CD4-positive, alpha-beta T cell treated with Interleukin-15 for 1 hour (primary cell): ENCODE measurements at regions not wholly inside any gene's neighbourhood (a gene's known extent, or its start where the extent isn't known, plus 50 kb on each side); places are given as distances from the start of the nearest gene placed in this dataset.
"Not testable (repeated sequence)": the region's sequence is repeated elsewhere in the genome, so short reads cannot be mapped to it uniquely, and the experiment has no call there.

Experiments
- DNase-seq: peaks from one replicate; pipeline ENCODE4 v3.0.0-alpha.2; 2020

DNA sequence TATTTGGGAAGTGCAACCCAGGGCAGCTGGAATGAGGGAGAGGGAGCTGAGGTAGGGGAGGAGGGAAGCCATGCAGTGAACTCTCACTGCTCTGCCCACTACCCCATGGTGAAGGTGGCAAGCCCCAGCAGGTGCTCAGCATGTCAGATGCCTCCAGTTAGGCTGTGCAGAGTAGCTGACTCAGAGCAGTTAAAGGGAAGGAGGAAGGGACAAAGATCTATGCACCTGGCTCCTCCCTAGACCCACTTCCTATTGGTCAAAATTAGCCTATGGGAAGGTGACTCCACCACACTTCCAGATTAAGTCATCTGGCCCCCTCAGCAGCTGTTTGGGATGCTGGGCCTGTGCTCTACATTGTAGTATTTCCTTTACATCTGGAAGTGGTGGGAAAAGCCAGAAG, 125.7 kb upstream of the MTPN start:
- no peak for DNase-seq

DNA sequence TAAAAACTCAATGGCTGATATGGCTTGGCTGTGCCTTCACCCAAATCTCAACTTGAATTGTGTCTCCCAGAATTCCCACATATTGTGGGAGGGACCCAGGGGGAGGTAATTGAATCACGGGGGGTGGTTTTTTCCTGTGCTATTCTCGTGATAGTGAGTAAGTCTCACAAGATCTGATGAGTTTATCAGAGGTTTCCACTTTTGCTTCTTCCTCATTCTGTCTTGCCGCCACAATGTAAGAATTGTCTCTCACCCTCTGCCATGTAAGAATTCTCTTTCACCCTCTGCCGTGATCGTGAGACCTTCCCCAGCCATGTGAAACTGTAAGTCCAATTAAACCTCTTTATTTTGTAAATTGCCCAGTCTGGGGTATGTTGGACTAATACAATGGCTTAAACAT, 115.6 kb upstream of the MTPN start:
- not testable (repeated sequence) for DNase-seq

DNA sequence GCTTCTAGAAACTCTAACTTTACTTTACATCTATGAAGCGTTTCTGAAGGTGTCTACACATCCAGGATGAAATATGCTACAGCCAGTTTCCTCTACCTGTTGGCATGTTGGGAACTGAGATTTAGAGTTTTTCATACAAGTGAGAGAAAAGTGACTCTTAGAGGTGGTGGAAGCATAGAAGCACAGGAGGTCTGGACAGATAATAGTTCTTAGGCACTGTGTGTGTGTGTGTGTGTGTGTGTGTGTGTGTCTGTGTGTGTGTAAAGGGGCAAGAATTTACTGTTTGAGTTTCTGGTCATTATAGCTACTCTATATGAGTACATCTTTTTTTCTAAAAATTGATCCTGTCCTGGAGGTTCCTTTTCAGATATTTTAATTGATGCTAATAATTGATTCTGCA, 110.7 kb upstream of the MTPN start:
- no peak for DNase-seq

DNA sequence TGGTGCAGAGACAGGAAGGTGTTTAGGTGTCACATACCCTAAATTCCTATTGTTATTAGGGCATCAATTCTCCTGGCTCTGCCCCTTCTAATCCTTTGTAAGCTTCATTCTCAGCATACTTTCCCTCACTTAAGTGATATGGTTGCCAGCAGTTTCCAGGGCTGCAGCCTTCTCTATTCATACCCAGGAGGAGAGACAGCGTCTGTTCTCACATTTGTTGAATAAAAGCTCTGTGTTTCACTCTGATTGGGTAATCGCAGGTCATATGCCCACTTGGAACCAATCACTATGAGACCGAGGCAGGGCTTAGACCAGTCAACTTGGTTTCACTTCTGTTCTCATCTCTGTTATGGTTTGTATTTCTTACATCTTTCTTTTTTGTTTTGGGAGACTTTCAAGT, 109.6 kb upstream of the MTPN start:
- peak; percentile 25 for DNase-seq

DNA sequence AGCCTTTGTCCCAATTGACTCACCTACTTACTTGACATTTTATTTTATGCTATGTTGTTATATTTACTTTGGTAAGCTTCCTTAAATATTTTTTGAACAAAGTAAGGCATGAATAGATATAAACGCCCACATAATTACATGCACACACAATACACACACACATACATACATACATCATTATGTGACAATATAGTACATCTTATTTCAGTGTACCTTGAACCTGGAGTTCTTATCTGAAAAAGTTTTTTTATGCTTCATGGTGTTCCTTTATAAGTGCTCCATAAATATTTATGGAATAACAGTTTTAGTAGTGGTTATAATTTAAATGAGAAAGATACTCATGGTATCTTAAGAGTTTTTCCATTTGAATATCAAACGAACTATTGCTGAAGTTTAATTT, 102.8 kb upstream of the MTPN start:
- DNase-seq = no peak

DNA sequence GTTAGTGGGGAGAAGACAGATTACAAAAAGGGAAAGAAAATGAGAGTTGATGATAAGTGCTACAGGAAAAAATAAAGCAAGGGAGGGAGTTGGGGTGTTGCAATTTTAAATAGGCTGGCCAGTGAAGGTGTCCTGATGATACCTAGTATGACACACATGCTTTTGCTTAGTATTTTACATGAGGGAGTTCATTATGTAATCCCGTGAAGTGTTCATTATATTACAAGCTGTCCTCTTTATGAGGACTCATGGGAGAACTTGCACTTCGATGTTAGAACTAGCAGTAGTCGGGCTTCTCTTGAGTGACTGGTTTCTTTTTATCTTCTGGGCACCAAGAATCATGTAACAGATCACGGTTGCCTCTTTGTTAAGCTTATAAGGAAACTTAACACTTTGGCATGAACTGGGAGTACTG, 102.3 kb upstream of the MTPN start:
- DNase-seq = no peak

DNA sequence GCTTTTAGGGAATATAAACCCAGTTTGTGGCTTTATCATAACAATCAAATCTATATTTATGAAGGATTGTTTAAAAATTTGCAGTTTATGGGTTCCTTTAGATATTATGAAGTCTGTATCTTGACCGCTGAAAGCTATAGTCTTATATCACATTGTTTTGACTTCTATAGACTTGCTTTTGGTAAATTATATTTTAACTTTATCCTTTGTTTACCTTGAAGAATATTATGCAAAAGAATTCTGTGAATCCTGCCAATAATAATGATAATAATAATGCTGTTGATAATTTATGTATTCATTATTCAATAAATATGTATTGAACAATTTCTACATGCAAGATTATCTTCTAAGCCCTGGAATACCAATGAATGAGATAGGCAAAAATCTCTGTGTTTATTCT, 101.9 kb upstream of the MTPN start:
- no peak for DNase-seq

DNA sequence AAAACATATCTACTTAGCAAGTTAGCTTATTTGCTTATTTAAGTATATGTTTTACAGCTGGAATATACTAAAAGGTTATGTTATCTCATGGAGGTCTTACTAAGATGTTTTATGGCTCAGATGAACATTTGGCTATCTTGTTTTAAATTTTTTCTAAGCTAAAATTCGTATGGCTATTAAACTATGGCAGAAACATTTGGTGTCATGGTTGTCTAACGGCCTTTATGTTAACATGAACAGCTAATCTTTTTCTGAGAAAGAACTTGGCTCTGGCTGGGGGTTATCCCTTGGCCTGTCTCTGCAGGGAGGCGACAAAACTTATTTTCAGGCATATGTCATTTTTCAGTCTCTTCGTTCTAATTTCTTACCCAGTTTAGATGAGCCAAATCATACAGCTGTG, 101.5 kb upstream of the MTPN start:
- no peak for DNase-seq

DNA sequence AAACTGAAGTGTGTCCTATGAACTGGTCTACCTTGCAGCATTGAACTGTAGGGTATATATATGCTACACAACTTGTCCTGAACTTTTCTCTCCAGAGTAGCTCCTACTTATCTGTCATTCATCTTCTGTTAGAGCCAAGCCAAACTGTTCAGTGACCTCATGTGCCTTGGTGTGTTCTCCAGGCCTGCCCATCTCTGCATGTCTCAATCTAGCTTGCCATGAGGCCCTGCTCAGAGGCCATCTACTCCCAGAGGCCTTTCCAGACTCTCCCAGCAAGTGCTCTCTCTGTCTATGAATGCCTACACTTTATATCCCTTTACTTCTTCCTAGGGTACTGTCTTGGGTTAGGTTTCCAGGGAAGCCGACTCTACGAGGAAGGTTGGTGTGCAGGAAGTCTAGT, 99.8 kb upstream of the MTPN start:
- DNase-seq = no peak

DNA sequence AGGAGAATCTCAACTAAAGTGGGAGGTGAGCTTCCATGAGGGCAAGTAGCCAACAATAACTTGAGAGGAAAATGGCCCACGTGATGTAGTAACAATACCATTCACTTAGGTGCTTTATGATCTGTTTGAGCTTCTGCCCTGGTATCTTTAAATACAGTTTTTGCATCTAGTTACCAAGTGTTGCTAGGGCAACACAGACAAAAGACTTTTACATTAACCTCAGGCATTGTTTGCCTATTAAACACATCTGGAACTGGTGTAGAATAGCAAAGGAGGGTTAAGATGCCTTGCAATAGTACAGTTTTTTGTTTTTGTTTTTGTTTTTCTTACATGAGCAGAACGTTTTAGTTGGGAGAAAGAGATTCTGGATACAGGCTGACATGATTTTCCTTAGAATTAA, 97.7 kb upstream of the MTPN start:
- DNase-seq = no peak

DNA sequence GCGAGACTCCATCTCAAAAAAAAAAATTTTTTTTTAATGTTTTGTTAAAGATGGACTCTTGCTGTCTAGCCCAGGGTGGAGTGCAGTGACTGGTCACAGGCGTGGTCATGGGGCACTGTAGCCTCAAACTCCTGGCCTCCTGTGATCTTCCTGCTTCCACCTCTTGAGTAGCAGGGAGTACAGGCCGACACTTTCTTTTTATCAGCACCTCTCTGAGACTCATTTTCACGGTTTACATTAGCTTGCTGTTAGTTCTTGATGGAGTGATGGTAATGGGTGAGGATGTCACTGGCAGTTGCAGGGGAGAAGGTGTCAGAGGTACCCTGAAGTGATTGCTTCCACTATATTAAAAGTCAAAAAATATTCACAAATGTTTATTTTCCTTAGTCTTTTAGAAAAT, 95.3 kb upstream of the MTPN start:
- DNase-seq = no peak

DNA sequence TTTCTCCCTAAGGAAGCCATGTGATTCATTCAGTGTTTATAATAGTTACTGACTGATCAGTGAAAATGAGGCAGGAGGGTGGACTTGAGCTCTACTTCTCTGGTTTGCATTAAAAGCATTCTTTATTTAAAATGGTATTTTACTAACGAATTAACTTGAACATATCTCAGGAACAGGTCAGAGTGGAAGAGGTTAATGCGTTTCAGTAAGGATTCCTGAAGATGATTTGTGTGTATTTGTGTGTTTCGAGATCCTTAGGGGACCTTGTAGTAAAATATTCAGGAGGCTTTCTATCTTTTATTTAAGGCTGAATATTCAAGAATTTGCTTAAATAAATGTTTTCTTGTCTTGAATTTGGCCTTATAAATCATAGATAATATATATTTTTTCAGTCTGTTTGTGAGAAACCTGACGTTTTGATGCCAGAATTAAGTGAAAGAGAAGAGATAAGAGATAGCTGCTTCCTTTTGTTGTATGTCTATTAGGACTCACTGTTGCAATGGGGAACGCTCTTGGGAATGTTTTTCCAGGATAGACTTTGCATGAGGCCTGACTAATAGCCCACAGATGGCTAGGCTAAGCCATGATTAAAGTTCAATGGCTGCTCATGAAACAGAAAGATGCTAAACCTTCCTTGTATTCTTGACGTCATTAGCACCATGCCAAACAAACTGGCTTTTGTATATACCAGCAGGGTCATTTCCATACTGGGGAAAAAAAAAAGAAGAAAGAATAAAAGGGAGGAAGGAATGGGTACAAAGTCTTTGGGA, 93.8 kb upstream of the MTPN start:
- no peak for DNase-seq

DNA sequence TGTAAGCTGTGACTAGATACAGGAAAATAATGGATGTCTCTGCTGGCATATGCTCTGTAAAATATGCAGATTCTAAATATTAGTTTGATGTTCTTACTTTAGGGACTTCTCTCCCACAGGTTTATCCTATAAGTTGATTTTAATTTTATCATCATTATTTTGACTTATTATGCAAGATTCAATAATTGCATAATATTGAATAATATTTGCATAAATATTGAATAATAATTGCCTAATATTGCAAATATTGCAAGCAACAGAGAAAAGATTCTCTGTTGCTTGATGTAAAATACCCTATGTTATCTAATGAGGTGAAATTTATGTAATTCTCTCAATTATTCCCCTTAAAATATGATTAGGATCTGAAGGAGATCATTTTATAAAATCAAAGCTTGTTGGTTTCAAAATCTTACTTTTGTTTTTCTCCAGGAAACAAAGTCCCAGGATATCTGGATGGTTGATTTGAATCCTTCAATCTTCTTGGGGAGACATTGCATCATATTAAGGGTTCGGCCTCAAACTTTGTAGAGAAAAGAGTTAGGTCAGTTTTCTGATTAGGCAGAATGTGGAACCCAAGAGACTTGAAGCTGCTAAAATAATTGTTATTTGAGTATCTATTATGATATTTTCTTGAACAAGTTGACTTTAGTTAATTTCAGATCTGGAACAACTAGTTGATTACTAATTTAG, 92.8 kb upstream of the MTPN start:
- no peak for DNase-seq

DNA sequence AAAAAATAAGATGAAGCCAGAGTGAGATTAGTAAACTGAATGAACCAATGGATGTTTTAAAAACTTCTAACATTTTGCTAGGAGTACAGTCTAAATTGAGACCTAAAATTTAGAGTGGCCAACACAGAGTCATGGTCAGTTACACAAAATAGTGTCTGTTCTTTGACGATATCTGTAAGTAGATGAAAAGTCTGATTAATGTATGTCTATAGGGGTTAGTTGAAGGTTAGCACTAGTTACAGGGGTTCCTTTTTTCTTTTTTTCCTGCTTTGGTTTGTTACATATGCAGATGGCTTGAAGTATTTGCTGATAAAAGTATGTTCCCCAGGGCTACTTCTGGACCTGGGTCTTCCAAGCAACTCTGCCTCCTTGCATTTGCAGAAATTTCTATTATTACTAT, 90.1 kb upstream of the MTPN start:
- DNase-seq = no peak

DNA sequence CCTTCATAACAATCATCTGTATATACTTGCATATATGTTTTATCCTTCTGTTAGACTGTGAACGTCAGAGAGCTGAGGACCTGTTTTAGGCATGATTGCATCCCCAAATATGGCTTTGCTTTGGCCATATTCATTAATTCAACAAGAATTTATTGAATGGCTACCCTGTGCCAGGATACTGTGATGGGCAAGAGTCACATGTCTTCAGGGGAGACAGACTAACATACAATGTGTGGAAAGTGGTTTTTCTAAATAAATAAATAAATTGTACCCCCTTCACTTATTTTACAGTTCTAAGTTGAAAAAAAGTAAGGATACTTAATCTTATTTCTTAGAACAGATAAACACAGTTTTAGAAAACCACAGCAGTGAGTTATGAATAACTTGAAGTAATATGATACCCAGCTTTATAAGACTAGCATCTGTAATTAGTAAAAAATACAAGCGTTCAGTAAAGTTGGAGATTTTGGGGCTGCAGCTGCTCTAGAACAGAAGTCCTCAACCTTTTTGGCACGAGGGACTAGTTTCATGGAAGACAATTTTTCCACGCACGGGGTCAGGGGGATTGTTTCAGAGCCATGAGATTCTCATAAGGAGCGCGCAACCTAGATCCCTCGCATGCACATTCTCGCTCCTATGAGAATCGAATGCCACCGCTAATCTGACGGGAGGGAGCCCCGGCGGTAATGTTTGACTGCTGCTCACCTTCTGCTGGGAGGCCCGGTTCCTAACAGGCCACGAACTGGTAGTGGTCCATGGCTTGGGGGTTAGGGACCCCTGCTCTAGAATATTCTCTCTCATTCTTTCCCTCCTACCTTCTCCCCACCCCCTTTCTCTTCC, 89.4 kb upstream of the MTPN start:
- DNase-seq = no peak

DNA sequence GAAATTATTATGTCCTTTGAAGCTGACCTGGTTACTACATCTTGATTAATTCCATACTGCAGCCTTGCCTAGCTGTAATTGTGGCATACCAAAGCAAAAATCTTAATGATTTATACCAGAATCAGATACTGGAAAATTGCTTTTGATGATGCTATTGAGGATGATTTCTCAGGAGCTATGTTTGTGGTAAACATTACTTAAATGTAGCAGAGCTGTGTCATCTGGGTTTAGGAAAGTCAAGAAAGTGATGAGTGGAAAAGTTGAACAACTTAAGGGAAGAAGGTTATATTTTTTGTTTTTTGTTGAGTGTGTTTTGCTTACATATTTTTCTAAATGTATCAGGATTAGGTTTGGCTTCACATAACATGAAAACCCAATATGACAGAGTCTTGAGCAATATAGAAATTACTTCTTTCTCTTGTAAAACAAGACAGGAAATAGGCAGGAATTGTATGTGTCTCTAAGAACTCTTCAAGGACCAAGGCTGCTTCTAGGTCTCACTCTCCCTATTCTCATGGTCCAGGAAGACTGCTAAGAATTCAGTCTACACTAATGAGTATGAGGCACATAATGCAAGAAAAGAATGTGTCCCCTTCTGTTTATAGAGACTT, 87.6 kb upstream of the MTPN start:
- no peak for DNase-seq

DNA sequence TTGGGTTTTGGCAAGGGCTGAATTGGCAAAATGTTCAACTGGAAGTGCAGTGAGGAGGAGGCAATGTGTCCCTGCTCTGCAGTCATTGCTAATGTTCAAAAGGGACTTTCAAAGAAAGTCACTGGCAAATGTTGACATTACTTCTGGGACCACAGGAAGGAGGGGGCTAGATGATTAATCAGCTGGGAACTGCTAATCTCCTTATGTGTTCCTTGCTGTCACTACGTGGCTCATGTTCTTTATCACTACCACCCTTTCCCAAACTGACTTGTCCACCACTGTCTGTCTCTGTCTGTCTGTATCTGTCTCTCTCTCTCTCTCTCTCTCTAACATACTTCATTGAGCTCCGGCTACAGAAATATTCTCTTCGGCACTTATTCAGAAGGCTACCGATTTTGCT, 86.9 kb upstream of the MTPN start:
- DNase-seq = no peak

DNA sequence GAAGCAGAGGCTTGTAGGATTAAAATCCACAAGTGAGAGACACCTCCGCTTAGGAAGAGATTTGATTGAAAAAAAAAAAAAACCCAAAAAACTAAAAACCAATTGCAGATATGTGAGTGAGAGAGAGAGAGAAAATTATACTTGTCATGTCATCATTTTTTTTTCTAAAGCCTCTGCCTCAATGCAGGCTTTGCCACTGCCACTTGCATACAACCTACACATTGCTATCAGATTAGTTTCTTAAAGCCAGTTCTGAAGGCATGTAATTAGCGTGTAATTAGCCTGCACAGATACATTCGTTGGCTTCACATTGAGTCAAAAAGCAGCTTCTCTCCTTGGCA, 86.1 kb upstream of the MTPN start:
- no peak for DNase-seq

DNA sequence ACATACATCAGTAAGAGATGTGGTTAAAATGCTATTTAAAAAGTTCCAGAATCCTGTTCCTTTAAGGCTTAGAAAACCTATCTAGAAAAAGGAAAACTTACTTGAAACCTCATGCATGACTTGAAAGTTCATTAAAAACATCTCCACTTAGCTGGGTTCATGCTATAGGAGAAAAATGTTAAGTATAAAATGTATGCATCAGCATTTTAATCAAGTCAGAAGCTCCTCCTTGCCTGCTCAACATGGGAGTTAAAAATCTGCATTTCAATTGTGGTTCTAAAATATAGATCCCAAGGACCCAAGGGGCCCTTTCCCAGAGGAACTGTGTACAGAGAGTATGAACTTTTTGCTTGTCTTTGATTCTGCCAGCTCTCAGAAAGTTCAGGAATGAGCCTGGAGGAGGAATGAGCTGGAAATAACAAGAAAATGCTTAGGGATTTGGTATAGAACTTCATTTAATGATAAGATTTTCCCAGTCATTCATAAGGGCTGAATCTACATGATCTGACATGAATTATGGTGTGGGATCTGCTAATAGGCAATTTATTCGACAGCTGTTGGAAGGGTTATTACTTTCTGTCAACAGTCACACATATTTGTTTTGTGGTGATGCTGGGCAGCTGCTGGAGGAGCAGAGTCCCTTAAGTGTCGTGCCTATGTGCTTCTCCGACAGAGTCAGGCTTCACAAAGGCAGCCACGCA, 85.6 kb upstream of the MTPN start:
- DNase-seq = no peak

DNA sequence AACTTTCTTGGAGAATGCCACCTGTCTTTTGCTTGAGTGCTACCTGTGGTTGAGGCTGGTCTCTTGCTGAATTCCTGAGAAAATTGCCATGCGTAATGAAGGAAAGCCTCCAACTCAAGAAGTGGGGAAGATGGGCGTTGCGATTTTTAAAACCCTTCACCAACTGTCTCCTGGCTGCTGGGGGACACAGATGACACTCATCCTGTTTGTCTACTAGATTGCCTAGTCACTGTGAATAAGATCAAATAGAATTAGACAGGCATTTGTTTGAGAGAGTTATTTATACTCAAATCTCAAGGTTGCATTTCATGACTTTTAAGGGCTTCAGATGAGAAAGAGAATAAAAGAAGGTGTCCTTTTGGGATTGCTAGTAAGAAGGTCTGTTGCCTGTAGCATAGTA, 84.3 kb upstream of the MTPN start:
- DNase-seq = no peak

DNA sequence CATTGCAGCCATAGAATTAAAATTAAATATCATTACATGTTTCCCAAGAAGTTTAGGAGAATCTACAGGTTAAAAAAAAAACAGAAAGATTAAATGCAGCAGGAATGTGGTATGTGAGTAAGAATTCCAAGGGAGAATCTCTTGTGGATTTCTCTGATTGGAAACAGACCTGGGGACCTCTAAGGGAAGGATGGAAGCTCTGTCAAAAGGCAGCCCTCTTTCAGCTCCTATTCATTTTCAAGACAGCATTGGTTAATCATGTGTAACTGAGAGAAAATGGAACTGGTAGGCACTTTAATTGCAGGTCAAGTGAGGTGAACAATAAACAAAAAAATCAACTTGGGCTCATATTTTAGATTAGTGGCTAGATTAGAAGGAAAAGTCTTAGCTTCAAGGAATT, 81.4 kb upstream of the MTPN start:
- no peak for DNase-seq

DNA sequence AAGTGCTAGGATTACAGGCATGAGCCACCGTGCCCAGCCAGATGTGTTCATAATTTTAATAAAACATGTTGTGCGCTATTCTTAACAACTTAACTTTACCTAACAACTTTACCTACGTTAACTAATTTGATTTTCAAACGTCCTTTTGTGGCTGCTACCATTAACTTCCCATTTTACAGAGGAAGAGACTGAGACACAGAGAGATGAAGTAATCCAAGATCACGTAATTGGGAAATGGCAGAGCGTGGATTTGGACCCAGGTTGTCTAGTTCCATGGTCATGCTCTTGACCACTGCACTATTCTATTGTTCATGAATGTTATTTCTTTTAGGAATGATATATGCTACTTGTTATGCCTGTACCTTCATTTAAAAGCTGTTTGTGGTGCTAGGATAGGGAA, 80.3 kb upstream of the MTPN start:
- DNase-seq = no peak

DNA sequence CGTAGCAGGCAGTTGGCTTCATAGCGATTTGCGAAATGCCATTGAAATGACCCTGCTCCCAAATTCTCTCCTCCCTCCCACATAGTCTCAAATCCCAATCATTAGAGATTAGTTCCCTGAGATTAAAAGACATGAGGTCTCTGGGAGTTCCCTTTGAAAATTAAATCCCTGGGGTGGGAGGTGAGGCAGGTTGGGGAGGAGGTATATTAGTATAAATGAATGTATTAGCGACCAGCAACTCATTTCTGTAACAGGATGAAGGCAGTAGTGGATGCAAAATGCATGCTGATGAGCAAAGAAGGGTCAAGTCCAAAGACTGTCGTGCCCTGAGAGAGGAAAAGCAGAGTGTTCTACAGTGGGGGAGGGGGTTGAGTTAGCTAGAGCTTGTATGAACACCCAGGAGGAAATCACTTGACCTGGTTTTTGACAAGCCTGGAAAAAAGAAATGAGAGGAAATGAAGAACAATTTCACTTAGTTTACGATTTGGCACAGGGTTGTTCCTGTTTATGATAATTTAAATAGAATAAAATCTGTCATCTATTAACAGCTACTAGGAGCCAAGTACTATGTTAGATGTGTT, 79.6 kb upstream of the MTPN start:
- no peak for DNase-seq
